HG03439 (cell line): ENCODE measurements at regions not wholly inside any gene's neighbourhood (a gene's known extent, or its start where the extent isn't known, plus 50 kb on each side); places are given as distances from the start of the nearest gene placed in this dataset.
"Not testable (repeated sequence)": the region's sequence is repeated elsewhere in the genome, so short reads cannot be mapped to it uniquely, and the experiment has no call there.

Source experiments
- ATAC-seq: cut with Tn5 transposase; IDR thresholded peaks from one replicate; pipeline ENCODE4 v1.9.1; 2021; ENCODE audit warnings: mild to moderate bottlenecking, moderate library complexity; ENCODE audit not compliant: unreplicated experiment

DNA sequence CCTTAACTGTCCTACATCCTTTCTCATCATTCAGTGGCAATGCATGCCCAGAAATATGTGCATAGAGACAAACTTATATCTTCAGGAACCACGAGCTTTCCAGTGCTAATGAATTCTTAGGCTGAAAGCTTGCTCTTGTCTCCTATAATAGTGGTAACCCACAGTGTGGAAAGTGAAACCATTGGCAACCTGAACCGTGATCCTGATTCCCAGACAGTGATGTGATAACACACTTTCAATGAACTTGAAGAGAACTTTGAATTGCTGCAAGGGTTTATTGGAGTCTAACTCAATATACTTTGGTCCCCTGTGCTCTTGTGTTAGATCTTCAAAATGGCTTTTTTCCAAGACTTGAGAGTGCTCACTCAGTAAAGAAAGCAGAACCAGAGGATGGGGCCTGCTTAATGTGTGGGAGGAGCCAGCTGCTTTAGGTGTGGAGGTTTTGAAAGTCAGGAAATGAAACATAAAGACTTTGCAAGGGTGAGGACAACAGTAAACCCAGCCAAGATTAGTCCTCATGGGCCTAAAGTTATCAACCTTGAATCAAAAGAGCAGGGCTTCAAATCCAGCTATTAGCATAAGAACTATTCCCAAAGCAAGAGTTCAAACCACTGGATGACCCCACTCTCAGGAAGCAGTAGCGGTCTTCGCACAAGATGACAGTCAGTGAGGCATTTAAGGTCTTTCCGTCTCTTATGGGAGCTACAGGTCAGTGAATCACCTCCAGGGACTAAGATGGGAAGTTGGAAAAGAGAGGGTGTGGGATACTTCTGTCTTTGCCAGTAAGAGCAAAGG, 332.4 kb upstream of the NRP1 start:
- no peak for ATAC-seq

DNA sequence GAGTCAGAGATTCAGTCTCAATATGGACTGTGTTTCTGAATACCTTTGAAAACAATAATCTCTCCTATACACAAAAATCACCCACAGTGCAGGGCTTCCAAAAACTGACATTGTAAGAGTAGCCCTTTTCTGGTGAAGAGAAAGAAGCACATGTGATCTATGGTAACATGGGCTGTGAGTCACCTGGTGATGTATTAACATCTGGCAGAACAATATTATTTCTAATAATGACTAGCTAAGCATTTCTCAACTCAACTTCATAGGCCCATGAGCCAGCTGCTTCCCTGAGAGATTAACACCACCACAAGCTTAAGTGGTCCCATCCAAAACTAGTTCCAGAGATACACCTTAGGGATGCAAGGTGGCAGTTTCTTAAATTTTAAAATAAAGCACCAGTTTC, 331.0 kb upstream of the NRP1 start:
- ATAC-seq: no peak

DNA sequence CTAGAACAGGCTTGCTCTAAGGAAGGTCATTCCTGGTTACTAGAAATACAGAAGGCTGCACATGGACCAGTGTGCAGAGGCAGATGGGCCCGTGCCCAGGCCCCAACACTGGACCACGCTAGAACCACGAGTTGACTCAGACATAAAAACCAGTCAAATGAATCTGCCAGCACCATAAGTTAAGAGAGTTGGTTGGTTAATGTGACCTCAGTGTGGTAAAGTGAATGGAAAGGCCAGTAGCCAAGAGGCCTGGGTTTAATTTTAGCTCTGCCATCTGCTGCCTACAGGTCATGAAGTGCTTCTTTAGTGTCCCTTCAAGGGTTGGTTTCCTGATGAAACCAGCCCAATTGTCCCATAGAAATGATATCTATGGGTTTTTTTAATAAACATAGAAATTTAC, 329.6 kb upstream of the NRP1 start:
- ATAC-seq: no peak

DNA sequence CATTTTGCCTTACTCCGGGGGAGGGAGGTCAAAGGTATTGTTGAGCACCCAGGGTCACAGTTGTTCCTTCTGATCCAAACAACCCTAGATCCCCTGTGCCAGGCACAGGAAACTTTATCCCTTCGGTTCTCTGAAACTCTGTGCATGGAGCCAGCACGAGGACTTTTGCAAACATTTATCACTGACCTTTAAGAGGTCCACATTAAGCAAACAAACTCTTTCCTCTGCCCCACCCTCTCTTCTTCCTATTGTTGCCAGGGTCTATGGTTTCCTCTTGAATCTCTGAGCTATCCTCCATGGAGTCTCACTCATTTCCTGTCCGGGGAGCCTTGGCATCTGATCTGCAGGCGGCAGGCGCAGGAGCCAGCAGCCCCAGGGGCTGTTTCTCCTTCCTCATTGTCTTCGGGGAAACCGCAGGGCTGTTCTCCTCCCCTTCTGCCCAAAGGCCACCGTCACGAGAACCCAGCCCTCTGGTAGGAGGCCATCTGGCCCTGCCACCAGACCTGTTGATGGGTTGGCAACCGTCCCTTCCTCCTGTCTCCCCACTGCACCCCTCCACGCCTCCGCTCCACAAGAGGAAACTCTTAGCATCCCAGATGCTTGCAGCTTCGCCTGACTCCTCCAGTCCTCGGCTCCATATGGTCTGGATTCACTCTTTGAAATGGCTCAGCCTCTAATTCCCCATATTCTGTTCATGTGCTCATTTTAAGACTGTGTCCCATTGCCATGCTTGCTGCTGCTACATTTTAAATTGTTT, 327.3 kb upstream of the NRP1 start:
- ATAC-seq: no peak

DNA sequence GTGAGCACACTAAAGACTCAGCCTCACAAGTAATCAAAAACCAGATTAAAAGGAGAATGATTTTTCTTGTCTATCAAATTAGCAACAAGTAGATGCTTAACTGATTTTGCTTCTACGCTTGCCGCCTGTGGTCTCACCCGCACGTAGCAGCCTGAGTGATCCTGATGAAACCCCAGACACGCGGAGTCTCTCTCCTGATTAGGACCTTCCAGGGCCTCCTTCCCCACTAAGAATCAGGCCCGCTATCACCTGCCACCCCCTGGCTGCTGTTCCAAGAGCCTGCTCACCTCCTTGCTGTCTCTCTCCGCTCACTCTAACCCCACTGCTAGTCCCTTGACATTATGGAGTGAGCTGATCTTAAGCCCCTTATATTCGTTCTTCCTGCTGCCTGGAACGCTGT, 325.9 kb upstream of the NRP1 start:
- no peak for ATAC-seq

DNA sequence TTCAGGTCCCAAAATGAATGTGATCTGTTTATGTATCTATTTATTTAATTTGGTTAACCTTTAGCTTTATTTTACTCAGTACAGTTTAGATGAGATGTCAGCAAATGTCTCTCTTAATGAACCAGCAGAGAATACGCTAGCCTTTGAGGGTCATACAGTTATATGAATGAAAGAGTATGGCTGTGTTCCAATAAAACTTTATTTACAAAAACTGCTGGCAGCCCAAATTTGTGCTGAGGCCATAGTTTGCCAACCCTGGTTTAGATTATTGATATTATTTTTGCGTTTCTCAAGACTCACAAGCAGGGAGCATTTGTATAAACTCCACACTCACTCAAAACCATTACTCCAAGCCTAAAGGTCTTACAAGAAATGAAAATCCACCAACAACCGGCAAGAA, 323.4 kb upstream of the NRP1 start:
- no peak for ATAC-seq

DNA sequence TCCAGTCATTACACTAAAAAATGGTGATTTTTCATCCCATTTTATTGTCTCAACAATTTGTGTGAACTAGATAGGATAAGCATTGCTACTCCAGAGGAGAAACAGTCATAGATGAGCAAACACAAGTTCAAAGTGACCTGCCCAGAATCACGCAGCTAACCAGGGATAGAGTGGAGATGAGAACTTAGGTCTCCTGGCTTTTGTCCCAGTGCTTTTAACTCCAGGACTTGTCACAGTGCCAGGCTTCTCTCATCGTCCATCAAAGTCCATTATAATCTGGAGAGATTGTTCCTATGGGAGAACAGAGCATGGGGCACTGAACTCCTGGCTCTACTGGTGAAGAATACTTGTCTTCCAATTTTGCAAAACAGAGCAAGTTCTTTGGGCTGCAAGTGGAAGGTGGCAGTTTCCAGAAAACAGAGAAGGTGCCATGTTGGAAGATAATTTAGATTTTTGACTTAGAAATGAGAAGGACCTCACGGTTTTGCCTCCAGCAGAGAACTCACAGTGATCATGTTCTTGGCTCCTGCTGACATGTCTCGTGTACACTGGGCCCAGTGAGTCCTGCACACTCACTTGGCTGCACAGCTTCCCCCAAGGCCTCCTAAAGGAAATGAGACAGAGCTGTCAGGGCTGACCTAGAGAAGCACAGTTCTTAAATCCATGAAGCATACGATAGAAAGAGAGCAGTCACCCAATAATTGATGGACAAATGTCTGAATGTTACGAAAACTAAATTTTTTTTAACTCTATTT, 322.9 kb upstream of the NRP1 start:
- ATAC-seq: no peak

DNA sequence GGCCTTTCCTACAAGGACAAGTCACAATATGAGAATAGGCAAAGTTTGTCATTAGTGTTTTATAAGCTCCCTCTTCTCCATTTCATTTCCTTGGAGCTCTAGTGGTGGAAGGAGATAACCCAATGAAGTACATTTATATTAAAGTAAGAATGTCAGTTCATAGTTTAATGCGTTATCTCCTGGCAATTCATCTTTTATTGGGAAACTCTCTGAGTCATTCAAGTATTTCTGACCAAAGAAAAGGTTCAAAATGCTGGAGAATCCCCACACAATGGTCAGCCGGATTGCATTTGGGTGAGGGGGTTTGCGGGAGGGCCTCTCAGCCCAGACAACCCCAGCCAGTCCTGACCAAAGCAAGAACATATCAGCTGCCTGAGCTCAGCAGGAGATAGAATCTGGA, 321.5 kb upstream of the NRP1 start:
- no peak for ATAC-seq

DNA sequence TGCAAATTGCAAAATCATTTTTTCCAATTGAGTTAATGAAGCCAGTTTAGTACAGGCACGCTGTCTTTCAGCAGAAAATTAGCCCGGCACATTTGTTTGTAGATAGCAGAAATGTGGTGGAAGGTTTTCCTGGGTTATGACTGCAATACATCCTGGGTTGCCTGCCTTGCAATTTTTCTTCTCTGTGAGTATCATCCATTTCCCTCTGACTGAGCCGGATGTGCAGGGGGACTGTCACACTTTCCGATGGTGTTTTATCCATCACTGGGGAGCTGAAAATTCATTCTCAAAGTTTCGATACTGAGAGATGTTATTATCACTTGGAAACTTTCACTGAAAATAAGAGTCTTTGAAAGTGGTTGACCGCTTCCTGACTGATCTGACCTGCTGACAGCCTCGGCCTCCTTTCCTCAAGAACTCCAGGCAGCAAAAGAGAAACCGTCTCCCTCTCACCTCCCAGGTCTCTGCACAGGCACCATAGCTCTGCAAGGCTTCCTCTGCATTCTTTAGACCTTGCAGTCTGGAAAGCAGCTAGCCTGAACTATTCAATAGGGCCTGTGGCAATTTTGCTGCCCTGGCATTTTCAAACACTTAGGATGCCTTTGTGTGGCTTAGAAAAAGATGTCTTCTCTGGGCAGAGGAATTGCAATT, 320.8 kb upstream of the NRP1 start:
- no peak for ATAC-seq

DNA sequence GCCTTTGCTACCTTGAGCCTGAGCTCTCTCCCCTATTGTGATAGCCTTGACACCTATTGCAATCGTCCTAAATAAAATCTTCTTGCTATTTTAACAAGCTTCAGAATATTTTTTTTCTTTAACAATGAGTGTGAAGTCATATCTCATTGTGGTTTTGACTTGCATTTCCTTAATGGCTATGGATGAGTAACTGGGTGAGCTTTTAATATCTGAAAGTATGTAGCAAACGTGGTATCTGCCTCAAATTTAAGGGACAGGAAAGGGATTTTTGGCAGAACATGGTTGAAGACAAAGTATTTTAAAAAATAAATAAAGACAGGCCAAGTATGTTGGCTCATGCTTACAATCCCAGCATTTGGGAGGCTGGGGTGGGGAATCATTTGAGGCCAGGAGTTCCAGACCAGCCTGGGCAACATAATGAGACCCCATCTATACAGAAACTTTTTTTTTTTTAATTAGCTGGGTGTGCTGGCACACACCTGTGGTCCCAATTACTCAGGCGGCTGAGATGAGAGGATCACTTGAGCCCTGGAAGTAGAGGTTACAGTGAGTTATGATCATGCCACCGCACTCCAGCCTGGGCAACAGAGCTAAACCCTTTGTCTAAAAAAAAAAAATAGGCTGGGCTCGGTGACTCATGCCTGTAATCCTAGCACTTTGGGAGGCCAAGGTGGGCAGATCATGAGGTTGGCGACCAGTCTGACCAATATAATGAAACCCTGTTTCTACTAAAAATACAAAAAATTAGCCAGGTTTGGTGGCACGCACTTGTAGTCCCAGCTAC, 319.3 kb upstream of the NRP1 start:
- no peak for ATAC-seq

DNA sequence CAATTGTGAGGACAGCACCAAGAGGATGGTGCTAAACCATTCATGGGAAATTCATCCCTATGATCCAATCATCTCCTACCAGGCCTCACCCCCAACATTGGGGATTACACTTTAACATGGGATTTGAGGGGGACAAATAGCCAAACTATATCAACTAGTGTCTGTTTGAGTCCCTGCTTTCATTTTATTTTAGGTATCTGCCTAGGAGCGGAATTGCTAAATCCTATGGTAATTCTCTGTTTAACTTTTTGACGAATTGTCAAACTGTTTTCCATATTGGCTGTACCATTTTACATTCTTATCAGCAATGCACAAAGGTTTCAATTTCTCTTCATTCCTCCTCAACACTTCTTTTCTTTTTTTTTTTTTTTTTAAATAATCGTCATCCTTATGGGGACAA, 318.4 kb upstream of the NRP1 start:
- ATAC-seq: no peak

DNA sequence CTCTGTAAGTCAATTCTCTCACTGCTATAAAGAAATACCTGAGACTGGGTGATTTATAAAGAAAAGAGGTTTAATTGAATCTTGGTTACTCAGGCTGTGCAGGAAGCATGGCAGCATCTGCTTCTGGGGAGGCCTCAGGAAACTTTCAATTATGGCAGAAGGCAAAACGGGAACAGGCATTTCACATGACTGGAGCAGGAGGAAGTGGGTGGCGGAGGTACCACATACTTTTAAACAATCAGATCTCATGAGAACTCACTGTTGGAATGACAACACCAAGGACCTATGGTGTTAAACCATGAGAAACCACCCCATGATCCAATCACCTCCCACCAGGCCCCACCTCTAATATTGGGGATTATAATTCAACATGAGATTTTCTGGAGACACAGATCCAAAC, 315.7 kb upstream of the NRP1 start:
- ATAC-seq: not testable (repeated sequence)

DNA sequence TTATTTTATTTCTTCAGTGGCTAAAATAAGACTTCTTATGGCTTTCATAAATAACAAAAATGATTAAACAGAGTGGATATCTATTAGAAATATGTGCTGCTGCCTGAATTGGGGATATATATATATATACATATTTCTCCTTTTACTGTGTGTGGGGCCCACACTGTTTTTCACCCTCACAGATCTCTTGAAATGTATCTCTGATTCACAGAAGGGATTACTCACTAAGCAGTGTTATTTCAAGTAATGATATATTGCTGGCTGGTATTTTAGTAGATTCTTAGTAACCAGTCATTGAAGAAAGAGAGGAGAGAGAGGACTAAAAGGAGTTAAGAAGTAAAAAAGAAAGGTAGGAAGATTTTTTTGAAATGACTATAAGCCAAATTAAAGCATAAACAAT, 308.6 kb upstream of the NRP1 start:
- no peak for ATAC-seq

DNA sequence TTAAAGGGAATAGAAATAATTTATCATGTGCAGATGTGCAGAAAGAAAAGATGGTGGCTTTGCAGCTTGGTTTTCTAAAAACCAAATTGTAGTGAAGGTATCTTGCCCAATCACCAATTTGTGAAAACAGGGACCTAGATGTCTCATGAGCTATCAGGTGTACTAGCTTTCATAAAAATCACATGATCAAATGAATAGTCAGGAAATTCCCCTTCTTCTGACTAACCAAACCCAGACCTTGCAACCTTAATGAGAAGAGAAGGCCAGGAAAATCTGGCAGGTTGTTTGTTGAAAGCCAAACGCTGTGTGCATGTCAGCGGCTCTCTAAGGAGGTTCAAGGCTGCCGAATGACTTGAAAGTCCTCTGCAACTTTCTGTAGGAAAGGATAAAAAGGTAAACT, 304.4 kb upstream of the NRP1 start:
- ATAC-seq: no peak

DNA sequence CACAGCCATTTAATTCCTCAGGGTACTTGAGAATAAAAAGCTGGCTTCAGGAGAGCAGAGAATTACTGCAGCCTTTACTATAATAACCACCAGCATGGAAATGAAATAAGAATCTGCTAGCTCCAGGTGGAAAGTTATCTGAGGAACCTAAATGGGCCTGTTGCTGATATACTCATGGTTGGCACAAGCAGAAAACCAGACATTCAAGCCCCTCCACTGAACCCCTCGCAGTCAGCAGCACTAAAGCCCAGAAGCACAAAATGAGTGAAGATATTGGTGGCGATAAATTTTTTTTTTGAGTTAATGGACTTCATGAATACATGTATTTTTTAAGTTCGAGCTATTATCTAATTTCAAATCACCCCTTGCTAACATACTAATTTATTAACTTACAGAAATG, 303.9 kb upstream of the NRP1 start:
- ATAC-seq: no peak

DNA sequence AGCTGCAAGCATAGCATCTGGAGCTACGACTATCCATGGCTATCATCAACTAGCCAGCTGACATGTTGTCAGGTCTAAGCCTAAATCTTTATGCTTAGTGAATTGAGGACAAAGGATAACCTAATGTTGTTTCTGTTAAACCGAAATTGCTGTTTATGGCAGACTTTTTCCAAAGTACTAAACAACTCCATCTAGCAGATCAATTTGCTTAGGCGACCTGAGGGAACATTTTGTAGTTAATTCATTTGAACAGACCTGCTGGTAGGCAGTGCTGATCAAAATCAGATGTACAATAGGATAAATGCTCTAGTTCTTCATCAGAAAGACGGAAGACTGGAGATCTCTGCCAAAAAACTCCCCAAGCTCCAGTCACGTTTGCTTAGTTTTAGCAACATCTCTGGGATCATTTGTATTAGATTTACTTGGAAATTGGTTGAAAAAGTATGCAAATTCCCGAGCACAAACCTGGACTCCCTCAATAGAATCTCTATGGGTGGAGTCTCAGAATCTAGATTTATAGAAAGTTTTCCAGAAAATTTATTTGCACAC, 301.6 kb upstream of the NRP1 start:
- ATAC-seq: no peak

DNA sequence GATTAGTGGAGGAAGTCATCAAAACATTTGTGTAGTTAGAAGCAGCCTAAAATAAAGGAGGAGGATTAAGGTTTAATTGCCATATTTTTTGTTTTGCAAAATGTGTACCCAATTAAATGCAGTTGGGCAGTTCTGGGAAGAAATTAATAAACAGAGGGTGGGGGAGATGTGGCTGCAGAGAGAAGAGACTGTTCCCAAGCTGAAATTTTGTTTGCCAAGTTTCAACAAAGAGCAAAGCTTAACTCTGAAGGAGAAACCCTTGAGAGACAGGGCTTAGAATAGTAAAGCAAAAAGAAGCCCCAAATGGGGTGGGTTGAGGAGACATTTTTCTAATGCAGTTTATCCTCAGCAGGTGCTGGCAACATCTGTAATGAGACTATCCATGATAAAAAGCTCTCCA, 298.0 kb upstream of the NRP1 start:
- no peak for ATAC-seq

DNA sequence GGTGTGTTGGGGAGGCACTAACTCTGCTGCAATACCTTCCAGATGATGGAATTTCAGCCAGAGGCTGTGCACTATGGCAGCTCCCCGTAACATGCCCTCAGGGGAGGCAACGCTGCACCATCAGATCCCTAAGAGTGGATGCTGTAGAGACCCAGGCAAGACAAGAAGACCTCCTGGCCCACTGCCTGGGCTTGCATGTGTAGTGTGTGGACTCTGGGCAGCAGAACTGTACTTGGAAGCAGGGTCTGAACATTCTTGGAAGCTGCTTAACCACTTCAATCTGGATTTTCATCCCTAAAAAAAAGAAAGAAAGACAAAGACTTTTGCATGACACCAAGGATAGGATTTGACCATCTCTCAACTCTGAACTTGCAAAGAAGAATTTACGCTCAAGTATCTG, 297.5 kb upstream of the NRP1 start:
- no peak for ATAC-seq

DNA sequence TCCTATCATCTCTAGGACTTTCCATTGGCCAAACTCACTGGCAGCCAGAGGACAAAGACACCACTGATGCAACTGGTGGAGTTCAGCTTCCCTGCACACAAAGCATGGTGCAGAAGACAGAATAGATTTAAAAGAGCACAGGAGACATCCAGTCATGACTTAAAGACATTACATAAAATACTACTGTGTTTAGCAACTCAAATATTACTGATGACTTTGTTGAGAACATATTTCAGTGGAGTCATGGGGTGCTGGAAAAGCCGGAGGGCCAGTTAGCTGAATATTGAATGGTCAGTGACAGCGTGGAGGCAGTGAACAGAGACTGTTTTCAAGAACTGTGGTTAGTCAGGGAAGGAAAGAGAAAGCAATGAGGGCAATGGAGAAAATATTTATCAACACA, 296.3 kb upstream of the NRP1 start:
- no peak for ATAC-seq

DNA sequence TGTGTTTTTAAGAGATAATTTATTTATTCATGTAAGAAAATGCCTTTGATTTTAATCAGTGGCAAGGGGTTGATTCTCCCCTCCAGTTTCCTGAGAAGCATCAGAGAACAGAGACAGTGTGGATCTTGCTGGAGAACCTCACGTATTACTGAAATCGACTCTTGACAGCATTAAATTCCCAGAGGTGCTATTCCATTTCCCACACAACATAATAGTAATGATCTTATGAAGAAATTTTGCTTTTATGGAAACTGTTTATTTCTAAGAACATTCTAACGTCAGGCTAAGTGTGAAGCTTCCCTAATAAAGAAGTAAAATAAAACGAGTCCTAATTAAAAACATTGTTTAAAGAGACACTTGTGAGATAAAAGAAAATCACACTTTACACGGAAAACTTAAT, 293.1 kb upstream of the NRP1 start:
- no peak for ATAC-seq
